Neural progenitor cell (in vitro differentiated cells): ENCODE measurements at regions not wholly inside any gene's neighbourhood (a gene's known extent, or its start where the extent isn't known, plus 50 kb on each side); places are given as distances from the start of the nearest gene placed in this dataset.

Experiments
- DNase-seq: peaks from one replicate; pipeline ENCODE4 v3.0.0-alpha.2; 2016; ENCODE audit warnings: low spot score
- H2AFZ ChIP-seq: fragments of 200-600 bp; sonication (generic); replicated peaks from 2 replicates; pipeline ENCODE4 v1.6.1; 2016; ENCODE audit warnings: antibody characterized with exemption
- H3F3A ChIP-seq: fragments of 200-600 bp; sonication (generic); 2 replicates; pipeline ENCODE4 v1.6.1; 2016; ENCODE audit warnings: antibody characterized with exemption, low read depth
- H3K27ac ChIP-seq: fragments of 200-600 bp; sonication (generic); 2 replicates; pipeline ENCODE4 v1.5.1; 2016; ENCODE audit warnings: mild to moderate bottlenecking
- H3K27me3 ChIP-seq: fragments of 200-600 bp; sonication (generic); 2 replicates; pipeline ENCODE4 v1.6.1; 2016; ENCODE audit warnings: mild to moderate bottlenecking, moderate library complexity
- H3K36me3 ChIP-seq: fragments of 200-600 bp; sonication (generic); 2 replicates; pipeline ENCODE4 v1.5.1; 2016
- H3K4me1 ChIP-seq: fragments of 200-600 bp; sonication (generic); 2 replicates; pipeline ENCODE4 v1.6.1; 2016; ENCODE audit warnings: mixed run types
- H3K4me2 ChIP-seq: fragments of 200-600 bp; sonication (generic); 2 replicates; pipeline ENCODE4 v1.6.1; 2016
- H3K4me3 ChIP-seq: fragments of 200-600 bp; sonication (generic); 2 replicates; pipeline ENCODE4 v1.5.1; 2016
- H3K79me2 ChIP-seq: fragments of 200-600 bp; sonication (generic); 2 replicates; pipeline ENCODE4 v1.6.1; 2016; ENCODE audit warnings: low read depth
- H3K9ac ChIP-seq: fragments of 200-600 bp; sonication (generic); 2 replicates; pipeline ENCODE4 v1.6.1; 2016
- H3K9me3 ChIP-seq: fragments of 200-600 bp; sonication (generic); 2 replicates; pipeline ENCODE4 v1.5.1; 2016; ENCODE audit warnings: low read depth
- H4K20me1 ChIP-seq: fragments of 200-600 bp; sonication (generic); 2 replicates; pipeline ENCODE4 v1.6.1; 2016; ENCODE audit warnings: low read depth
- H3K27ac Mint-ChIP-seq: 3 replicates; pipeline ENCODE4 v1.8.0; 2021; ENCODE audit warnings: mixed read lengths
- H3K27me3 Mint-ChIP-seq: 2 replicates; pipeline ENCODE4 v1.8.0; 2022; ENCODE audit warnings: low read depth, mild to moderate bottlenecking, inconsistent platforms, moderate library complexity, mixed read lengths; ENCODE audit not compliant: insufficient read depth
- H3K36me3 Mint-ChIP-seq: 3 replicates; pipeline ENCODE4 v1.8.0; 2021; ENCODE audit warnings: mixed read lengths
- H3K4me1 Mint-ChIP-seq: 3 replicates; pipeline ENCODE4 v1.8.0; 2021; ENCODE audit warnings: mixed read lengths
- H3K4me3 Mint-ChIP-seq: 3 replicates; pipeline ENCODE4 v1.8.0; 2021; ENCODE audit warnings: mild to moderate bottlenecking, moderate library complexity, mixed read lengths
- H3K9me3 Mint-ChIP-seq: 3 replicates; pipeline ENCODE4 v1.8.0; 2020; ENCODE audit warnings: mixed read lengths
- CTCF ChIP-seq: fragments of 200-600 bp; sonication (generic); IDR thresholded peaks from 2 replicates; pipeline ENCODE4 v1.5.1; 2017; ENCODE audit warnings: antibody characterized with exemption, mild to moderate bottlenecking
- EZH2 ChIP-seq: fragments of 200-600 bp; sonication (generic); IDR thresholded peaks from 2 replicates; pipeline ENCODE4 v1.6.1; 2017; ENCODE audit warnings: antibody characterized with exemption, mild to moderate bottlenecking, moderate library complexity
- EZH2phosphoT487 ChIP-seq: fragments of 200-600 bp; sonication (generic); IDR thresholded peaks from 2 replicates; pipeline ENCODE4 v1.6.1; 2017; ENCODE audit warnings: antibody characterized with exemption

- Histone ChIP-seq H4K20me1 (no peaks in the 10 kb centered on the region), H3K9me3 (no peaks in the 10 kb centered on the region), H3K27ac (no peak overlapping the region), H3K27me3 (no peaks in the 10 kb centered on the region), H2AFZ (no peak overlapping the region), H3K36me3 (no peaks in the 10 kb centered on the region), H3F3A (no peaks in the 10 kb centered on the region), H3K4me3 (no peak overlapping the region), H3K9ac (no peak overlapping the region), H3K4me1 (no peaks in the 10 kb centered on the region), H3K79me2 (no peaks in the 10 kb centered on the region), H3K4me2 (no peak overlapping the region)
- Mint-ChIP-seq H3K36me3 (no peaks in the 10 kb centered on the region), H3K27ac (no peak overlapping the region), H3K4me3 (no peak overlapping the region), H3K9me3 (peaks cover 14% of the 10 kb centered on the region), H3K27me3 (no peaks in the 10 kb centered on the region), H3K4me1 (no peaks in the 10 kb centered on the region)
- no peak for DNase-seq
- TF ChIP-seq CTCF (no peak), EZH2phosphoT487 (no peak), EZH2 (no peak)
Measured at GRCh38 chrX:40887476-40887875, 152.1 kb upstream of the MED14 start.

- Mint-ChIP-seq H3K9me3 (peaks cover 16% of the 10 kb centered on the region), H3K27ac (no peak overlapping the region), H3K27me3 (peaks cover 3% of the 10 kb centered on the region), H3K36me3 (no peaks in the 10 kb centered on the region), H3K4me1 (no peaks in the 10 kb centered on the region), H3K4me3 (no peak overlapping the region)
- Histone ChIP-seq H3K9me3 (no peaks in the 10 kb centered on the region), H3K27me3 (no peaks in the 10 kb centered on the region), H3K79me2 (no peaks in the 10 kb centered on the region), H3K4me2 (no peak overlapping the region), H3K27ac (no peak overlapping the region), H3F3A (no peaks in the 10 kb centered on the region), H3K36me3 (no peaks in the 10 kb centered on the region), H4K20me1 (no peaks in the 10 kb centered on the region), H3K4me3 (no peak overlapping the region), H2AFZ (no peak overlapping the region), H3K4me1 (no peaks in the 10 kb centered on the region), H3K9ac (no peak overlapping the region)
- TF ChIP-seq CTCF (no peak), EZH2 (no peak), EZH2phosphoT487 (no peak)
- no peak for DNase-seq
Measured at GRCh38 chrX:40891798-40892197, 156.5 kb upstream of the MED14 start.

DNA sequence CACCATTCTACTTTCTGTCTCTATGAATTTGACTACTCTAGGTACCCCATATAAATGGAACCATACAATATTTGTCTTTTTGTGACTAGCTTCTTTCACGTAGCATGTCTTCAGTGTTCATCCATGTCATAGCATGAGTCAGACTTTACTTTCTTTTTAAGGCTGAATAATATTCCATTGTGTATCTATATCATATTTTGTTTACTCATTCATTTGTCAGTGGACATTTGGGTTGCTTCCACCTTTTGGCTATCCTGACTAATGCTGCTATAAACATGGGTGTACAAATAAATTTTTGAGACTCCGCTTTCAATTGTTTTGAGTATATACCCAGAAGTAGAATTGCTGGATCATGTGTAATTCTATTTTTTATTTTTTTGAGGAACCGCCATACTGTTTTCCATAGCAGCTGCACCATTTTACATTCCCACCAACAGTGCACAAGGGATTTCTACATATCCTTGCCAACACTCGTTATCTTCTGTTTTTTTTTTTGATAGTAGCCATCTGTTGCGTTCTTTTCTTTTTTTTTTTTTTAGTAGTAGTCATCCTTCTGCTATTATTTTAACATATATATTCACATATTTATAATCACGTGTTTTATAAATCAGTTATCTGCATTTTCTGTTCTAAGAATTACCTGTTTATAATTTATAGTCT, 158.0 kb upstream of the MED14 start:
- Histone ChIP-seq H2AFZ (no peak overlapping the region), H3K27me3 (no peaks in the 10 kb centered on the region), H3K4me2 (no peak overlapping the region), H3K9me3 (no peaks in the 10 kb centered on the region), H4K20me1 (no peaks in the 10 kb centered on the region), H3K4me3 (no peak overlapping the region), H3K9ac (no peak overlapping the region), H3K79me2 (no peaks in the 10 kb centered on the region), H3K36me3 (no peaks in the 10 kb centered on the region), H3K4me1 (peaks cover 5% of the 10 kb centered on the region), H3K27ac (no peak overlapping the region), H3F3A (no peaks in the 10 kb centered on the region)
- Mint-ChIP-seq H3K27ac (no peak overlapping the region), H3K9me3 (peaks cover 18% of the 10 kb centered on the region), H3K27me3 (peaks cover 3% of the 10 kb centered on the region), H3K4me1 (peaks cover 8% of the 10 kb centered on the region), H3K36me3 (no peaks in the 10 kb centered on the region), H3K4me3 (no peak overlapping the region)
- no peak for TF ChIP-seq EZH2
- no peak for TF ChIP-seq EZH2phosphoT487
- TF ChIP-seq CTCF: no peak
- no peak for DNase-seq
